Right lobe of liver (tissue), 6 donors: ENCODE measurements at regions not wholly inside any gene's neighbourhood (a gene's known extent, or its start where the extent isn't known, plus 50 kb on each side); places are given as distances from the start of the nearest gene placed in this dataset.

Experiments
- ATAC-seq, 4 donors: fragments of 200-7000 bp; cut with Tn5 transposase; one replicate each; pipeline ENCODE4 v1.9.1; 2020; ENCODE audit warnings: mild to moderate bottlenecking in 4 of 4, moderate library complexity in 4 of 4
- DNase-seq, 3 donors: peaks; one replicate each; pipeline ENCODE4 v3.0.0-alpha.2; 2020
- H3K27ac ChIP-seq, 3 donors: fragments of 200-600 bp; one replicate each; pipeline ENCODE4 v1.8.0; 2022
- H3K27me3 ChIP-seq, 2 donors: fragments of 200-600 bp; one replicate each; pipeline ENCODE4 v1.8.0; 2022
- H3K36me3 ChIP-seq, 4 donors: fragments of 200-600 bp; sonication (generic) in 1 of 4; one replicate each; pipeline versions ENCODE4 v1.5.1 to v1.8.0; 2017 to 2022; ENCODE audit warnings: control low read depth in 1 of 4
- H3K4me1 ChIP-seq, 4 donors: fragments of 200-600 bp; sonication (generic) in 1 of 4; one replicate each; pipeline versions ENCODE4 v1.5.1 to v1.8.0; 2017 to 2022; ENCODE audit warnings: control low read depth in 1 of 4
- H3K4me3 ChIP-seq, 3 donors: fragments of 200-600 bp; one replicate each; pipeline ENCODE4 v1.8.0; 2022
- H3K9me3 ChIP-seq, 4 donors: fragments of 200-600 bp; sonication (generic) in 1 of 4; one replicate each; pipeline versions ENCODE4 v1.5.1 to v1.8.0; 2017 to 2022; ENCODE audit warnings: control low read depth in 1 of 4
- CTCF ChIP-seq, 4 donors: fragments of 200-600 bp in 3 of 4; fragments of 450-650 bp in 1 of 4; IDR thresholded peaks; one replicate each; pipeline versions ENCODE4 v1.5.1 to v1.8.0; 2016 to 2022; ENCODE audit warnings: antibody characterized with exemption in 4 of 4, mild to moderate bottlenecking in 2 of 4
- POLR2A ChIP-seq: fragments of 450-650 bp; IDR thresholded peaks from one replicate; pipeline ENCODE4 v1.6.1; 2017; ENCODE audit warnings: antibody characterized with exemption, mild to moderate bottlenecking
- WGBS: methylation state at CpG from one replicate; pipeline ENCODE4 v1.1.6; 2018; ENCODE audit warnings: low coverage, low lambda C conversion rate; ENCODE audit not compliant: insufficient coverage; ENCODE audit errors: missing lambda C conversion rate; 5-methylcytosine and 5-hydroxymethylcytosine counted together
- intact Hi-C, 2 donors: fragments of 100-400 bp; cut with DNase I; formaldehyde crosslinking; loops; one replicate each; pipeline versions ENCODE4 v1.11.2 to v1.14.1; 2022
- donor health status: DM: no; HTN: yes; CAD: no.
- donor health status: DM: no; HTN: no; CAD: no.
- donor health status: DM: no; HTN: no; CAD: no.
- donor health status: DM: no; HTN: yes; CAD: no.
- donor health status: DM: no; HTN: yes; CAD: no.

GRCh38 chr12:67515679-67516340 lies 132.7 kb upstream of the DYRK2 start:
- no peak overlapping the region for H3K4me3 ChIP-seq
- ATAC-seq (peak in 2 of 4 donors; percentile 24 to 26), DNase-seq (no peak)
- no peaks in the 10 kb centered on the region for H3K9me3 ChIP-seq
- no peaks in the 10 kb centered on the region for H3K36me3 ChIP-seq
- no peaks in the 10 kb centered on the region for H3K27me3 ChIP-seq
- intact Hi-C loops, result no loop called here
- H3K27ac ChIP-seq, result no peak overlapping the region
- 43% methylated on average over 10 of the region's 10 CpGs for WGBS
- TF ChIP-seq POLR2A (no peak), CTCF (IDR thresholded peaks at IDR 0.05) (no peak)
- H3K4me1 ChIP-seq, result no peaks in the 10 kb centered on the region

- H3K27me3 ChIP-seq, result no peaks in the 10 kb centered on the region
- DNase-seq (no peak), ATAC-seq (no peak)
- no peaks in the 10 kb centered on the region for H3K4me1 ChIP-seq
- H3K4me3 ChIP-seq, result no peak overlapping the region
- H3K9me3 ChIP-seq, result no peaks in the 10 kb centered on the region
- H3K36me3 ChIP-seq, result no peaks in the 10 kb centered on the region
- intact Hi-C loops, result no loop called here
- WGBS, result 47% methylated on average over 10 of the region's 16 CpGs
- no peak for TF ChIP-seq CTCF (IDR thresholded peaks at IDR 0.05)
- TF ChIP-seq POLR2A, result no peak
- no peak overlapping the region for H3K27ac ChIP-seq
Measured at GRCh38 chr12:67517181-67517887, 131.2 kb upstream of the DYRK2 start.

GRCh38 chr12:67519484-67520433 lies 128.8 kb upstream of the DYRK2 start:
- H3K27me3 ChIP-seq, result no peaks in the 10 kb centered on the region
- no peaks in the 10 kb centered on the region for H3K36me3 ChIP-seq
- no peaks in the 10 kb centered on the region for H3K9me3 ChIP-seq
- intact Hi-C loops, result no loop called here
- no peak overlapping the region for H3K27ac ChIP-seq
- ATAC-seq, result no peak
- 52% methylated on average over 7 of the region's 7 CpGs for WGBS
- no peak for TF ChIP-seq CTCF (IDR thresholded peaks at IDR 0.05)
- TF ChIP-seq POLR2A, result no peak
- no peak for DNase-seq
- no peaks in the 10 kb centered on the region for H3K4me1 ChIP-seq
- no peak overlapping the region for H3K4me3 ChIP-seq

GRCh38 chr12:67520606-67521005 lies 127.9 kb upstream of the DYRK2 start:
- TF ChIP-seq POLR2A, result no peak
- no peak for TF ChIP-seq CTCF (IDR thresholded peaks at IDR 0.05)
- H3K27me3 ChIP-seq, result no peaks in the 10 kb centered on the region
- no peaks in the 10 kb centered on the region for H3K4me1 ChIP-seq
- no peak for ATAC-seq
- no peaks in the 10 kb centered on the region for H3K9me3 ChIP-seq
- no peaks in the 10 kb centered on the region for H3K36me3 ChIP-seq
- intact Hi-C loops, result no loop called here
- 85% methylated on average over 3 of the region's 3 CpGs for WGBS
- no peak overlapping the region for H3K4me3 ChIP-seq
- H3K27ac ChIP-seq, result no peak overlapping the region
- DNase-seq, result no peak
